Adrenal gland (tissue), 9 donors: ENCODE measurements at regions not wholly inside any gene's neighbourhood (a gene's known extent, or its start where the extent isn't known, plus 50 kb on each side); places are given as distances from the start of the nearest gene placed in this dataset.

Experiments
- DNase-seq, 7 donors: peaks; one replicate each; pipeline ENCODE4 v3.0.0-alpha.2; 2019 to 2020
- H3K27ac ChIP-seq, 5 donors: fragments of 200-600 bp; sonication (generic) in 4 of 5; 1 replicate in 3 of 5; 2 replicates in 2 of 5; pipeline versions ENCODE4 v1.5.1 to v1.8.0; 2016 to 2020; ENCODE audit warnings: mild to moderate bottlenecking in 1 of 5
- H3K27me3 ChIP-seq: fragments of 200-600 bp; 2 replicates; pipeline ENCODE4 v1.8.0; 2021
- H3K36me3 ChIP-seq, 2 donors: fragments of 200-600 bp; replicated peaks in 1 of 2; 1 replicate in 1 of 2; 2 replicates in 1 of 2; pipeline versions ENCODE4 v1.5.1 to v1.8.0; 2018 to 2022
- H3K4me1 ChIP-seq, 2 donors: fragments of 200-600 bp; replicated peaks in 1 of 2; 1 replicate in 1 of 2; 2 replicates in 1 of 2; pipeline versions ENCODE4 v1.5.1 to v1.8.0; 2018 to 2021
- H3K4me3 ChIP-seq, 4 donors: fragments of 200-600 bp; sonication (generic) in 3 of 4; one replicate each; pipeline ENCODE4 v1.5.1; 2016 to 2018
- H3K9me3 ChIP-seq, 3 donors: fragments of 200-600 bp; sonication (generic) in 1 of 3; replicated peaks in 1 of 3; 1 replicate in 2 of 3; 2 replicates in 1 of 3; pipeline versions ENCODE4 v1.5.1 to v1.8.0; 2016 to 2021
- CTCF ChIP-seq, 6 experiments: fragments of 450-650 bp in 4 of 6; fragments of 200-600 bp in 2 of 6; sonication (generic) in 1 of 6; IDR thresholded peaks; 1 replicate in 5 of 6; 2 replicates in 1 of 6; pipeline versions ENCODE4 v1.5.1 to v1.8.0; 2016 to 2021; ENCODE audit warnings: antibody characterized with exemption in 6 of 6, mild to moderate bottlenecking in 2 of 6, moderate library complexity in 1 of 6
- POLR2A ChIP-seq, 2 donors: fragments of 450-650 bp; IDR thresholded peaks; one replicate each; pipeline ENCODE4 v1.6.1; 2017; ENCODE audit warnings: antibody characterized with exemption in 2 of 2, mild to moderate bottlenecking in 2 of 2, moderate library complexity in 1 of 2
- WGBS, 4 donors: extraction: QIAGEN DNeasy Blood & Tissue Kit in 2 of 4; methylation state at CpG; one replicate each; pipeline versions ENCODE4 v1.1.5 to v1.1.7; 2013 to 2017; 5-methylcytosine and 5-hydroxymethylcytosine counted together
- intact Hi-C, 2 donors: fragments of 100-400 bp; cut with DNase I; formaldehyde crosslinking; loops; one replicate each; pipeline versions ENCODE4 v1.14.1 to v1.15.0; 2022 to 2023
- donor health status: healthy with polysubstance abuse.
- donor health status: Bipolar disorder and iron deficiency.
- donor health status: DM: yes; HTN: yes; CAD: no.
- donor health status: DM: no; HTN: no; CAD: no.
- donor health status: DM: no; HTN: no; CAD: no.

DNA sequence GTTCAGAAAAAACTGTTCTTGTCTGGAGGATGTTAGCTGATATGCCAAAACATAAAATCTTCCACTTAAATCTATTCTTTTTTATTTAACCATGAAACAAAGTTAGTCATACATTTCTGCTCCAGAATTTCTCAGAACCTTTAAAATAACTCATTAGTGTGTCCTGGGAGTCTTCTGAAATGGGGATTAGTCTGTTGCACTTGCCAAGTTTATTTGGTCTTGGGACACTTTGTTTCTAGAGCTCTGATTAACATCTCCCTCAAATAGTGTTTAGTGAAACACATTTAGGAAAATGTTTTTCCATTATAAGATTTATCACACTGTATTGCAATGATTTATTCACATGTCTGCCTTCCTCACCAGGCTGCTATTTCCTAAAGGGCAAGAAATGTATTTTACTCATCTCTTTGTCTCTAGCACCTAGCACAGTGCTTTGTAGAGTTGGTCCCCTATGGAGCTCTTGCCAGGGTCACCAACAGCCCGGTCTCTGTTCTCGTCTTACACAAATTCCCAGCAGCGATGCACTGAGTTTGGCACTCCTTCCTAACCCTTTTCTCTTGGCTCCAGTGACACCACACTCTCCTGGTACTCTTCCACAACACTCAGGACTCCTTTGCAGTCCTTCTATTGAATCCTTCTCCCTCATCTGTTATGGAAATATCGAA lies 189.2 kb downstream of the CSNK2A3 start:
- Histone ChIP-seq H3K9me3 (no peaks in the 10 kb centered on the region), H3K4me1 (no peaks in the 10 kb centered on the region), H3K27me3 (no peaks in the 10 kb centered on the region), H3K4me3 (no peak overlapping the region), H3K36me3 (no peaks in the 10 kb centered on the region), H3K27ac (no peak overlapping the region)
- DNase-seq: no peak
- WGBS, 4 donors: 61 to 87% (median 81%) methylated on average over 4 of the region's 4 CpGs
- TF ChIP-seq POLR2A (IDR thresholded peaks at IDR 0.05): no peak
- no peak for TF ChIP-seq CTCF (IDR thresholded peaks at IDR 0.05)
- intact Hi-C loops: no loop called here

DNA sequence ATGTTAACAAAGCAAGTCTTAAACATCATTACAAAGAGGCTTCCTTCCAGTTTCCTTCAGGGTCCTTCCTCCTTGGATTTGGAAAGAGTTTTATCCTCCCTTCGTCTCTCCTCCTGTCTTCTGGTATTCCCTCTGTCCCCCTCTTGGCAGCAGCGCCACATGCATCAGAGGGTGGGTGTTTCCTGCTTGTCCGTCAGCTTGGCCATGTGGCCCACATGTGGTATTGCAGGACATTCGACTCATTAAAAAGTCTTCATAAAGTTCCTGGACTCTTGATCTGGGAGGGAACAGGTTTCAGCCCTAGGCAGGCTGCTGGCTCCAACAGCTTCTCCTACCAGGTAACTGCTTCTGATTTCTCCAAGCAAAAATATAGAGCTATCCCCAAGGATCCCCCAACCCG lies 189.8 kb downstream of the CSNK2A3 start:
- H3K4me1 ChIP-seq: no peaks in the 10 kb centered on the region
- TF ChIP-seq CTCF (IDR thresholded peaks at IDR 0.05) (peak in 1 of 6 experiments; percentile 13), POLR2A (IDR thresholded peaks at IDR 0.05) (no peak)
- no peaks in the 10 kb centered on the region for H3K9me3 ChIP-seq
- no peak overlapping the region for H3K4me3 ChIP-seq
- no peak overlapping the region for H3K27ac ChIP-seq
- intact Hi-C loops: no loop called here
- no peak for DNase-seq
- H3K27me3 ChIP-seq: no peaks in the 10 kb centered on the region
- H3K36me3 ChIP-seq: no peaks in the 10 kb centered on the region
- WGBS, 4 donors: 36 to 54% (median 44%) methylated on average over 5 of the region's 5 CpGs

GRCh38 chr11:11157185-11157584 lies 195.9 kb downstream of the CSNK2A3 start:
- DNase-seq: peak in 1 of 7 donors; percentile 14
- 63 to 79% (median 78%) methylated on average over 3 to 7 of the region's 7 CpGs for WGBS, 4 donors
- TF ChIP-seq CTCF (IDR thresholded peaks at IDR 0.05): peak in 2 of 6 experiments; percentile 16 to 30
- TF ChIP-seq POLR2A (IDR thresholded peaks at IDR 0.05): no peak
- Histone ChIP-seq H3K27me3 (no peaks in the 10 kb centered on the region), H3K36me3 (no peaks in the 10 kb centered on the region), H3K27ac (no peak overlapping the region), H3K4me1 (no peaks in the 10 kb centered on the region), H3K9me3 (no peaks in the 10 kb centered on the region), H3K4me3 (no peak overlapping the region)
- intact Hi-C loops: no loop called here

DNA sequence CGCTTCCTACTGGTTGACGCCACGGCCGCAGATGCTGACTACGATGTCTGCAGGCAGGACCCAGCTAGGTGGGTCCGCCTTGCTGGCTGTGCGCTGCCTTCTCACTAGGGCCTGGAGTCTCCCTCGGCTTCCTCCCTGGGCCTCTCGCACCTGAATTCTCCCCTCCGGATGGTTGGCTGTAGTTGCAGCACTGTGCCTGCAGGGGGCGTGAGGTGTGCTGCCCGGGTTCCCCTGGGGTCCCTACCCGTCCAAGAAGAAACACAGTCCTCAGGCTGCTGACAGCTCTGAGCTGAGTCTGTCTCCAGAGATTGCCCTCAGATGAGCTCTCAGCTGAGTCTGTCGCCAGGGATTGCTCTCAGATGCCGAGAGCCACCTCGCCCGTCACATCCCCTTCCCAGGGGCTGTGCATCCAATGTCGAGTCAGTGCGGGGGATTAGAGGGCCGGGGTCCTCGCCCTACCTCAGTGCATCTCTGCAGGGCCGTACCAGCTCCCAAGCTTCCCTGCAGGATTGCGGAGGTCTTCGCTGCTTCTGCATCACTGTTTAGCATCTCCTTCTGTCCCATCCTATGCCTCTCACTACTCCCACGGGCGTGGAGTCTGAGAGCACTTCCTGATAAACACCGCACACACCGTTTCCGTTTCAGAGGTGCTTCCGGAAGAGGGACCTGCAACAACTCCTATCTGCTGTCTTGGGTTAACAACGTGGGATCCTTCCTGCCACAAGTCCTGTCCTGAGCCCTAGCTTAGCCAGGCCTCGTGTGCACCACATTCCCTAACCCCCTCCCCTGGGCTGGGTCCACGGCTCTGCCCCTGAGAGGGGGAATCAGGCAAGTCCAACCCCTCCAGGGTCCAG lies 196.9 kb downstream of the CSNK2A3 start:
- H3K4me1 ChIP-seq: no peaks in the 10 kb centered on the region
- H3K9me3 ChIP-seq: no peaks in the 10 kb centered on the region
- no peaks in the 10 kb centered on the region for H3K36me3 ChIP-seq
- intact Hi-C loops: no loop called here
- H3K4me3 ChIP-seq: no peak overlapping the region
- no peak for DNase-seq
- WGBS, 4 donors: 58 to 64% (median 62%) methylated on average over 24 to 33 of the region's 33 CpGs
- H3K27ac ChIP-seq: no peak overlapping the region
- peak in 3 of 6 experiments; percentile 12 to 13 (median 13) for TF ChIP-seq CTCF (IDR thresholded peaks at IDR 0.05)
- TF ChIP-seq POLR2A (IDR thresholded peaks at IDR 0.05): no peak
- H3K27me3 ChIP-seq: no peaks in the 10 kb centered on the region
